Choroid plexus epithelial cell (primary cell): ENCODE measurements at regions not wholly inside any gene's neighbourhood (a gene's known extent, or its start where the extent isn't known, plus 50 kb on each side); places are given as distances from the start of the nearest gene placed in this dataset.

Experiments used
- DNase-seq: peaks from one replicate; pipeline ENCODE4 v3.0.0-alpha.2; 2010; ENCODE audit warnings: low read depth
- H3K4me3 ChIP-seq: 2 replicates; pipeline ENCODE4 v1.5.1; 2011; ENCODE audit warnings: low read depth, mild to moderate bottlenecking, control low read depth, low read length, moderate library complexity
- CTCF ChIP-seq: conservative IDR thresholded peaks from 2 replicates; pipeline ENCODE4 v1.5.1; 2011; ENCODE audit warnings: low read depth, mild to moderate bottlenecking, control low read depth, inconsistent platforms, low read length, moderate library complexity

- no peak overlapping the region for H3K4me3 ChIP-seq
- no peak for TF ChIP-seq CTCF
- peak; percentile 43 for DNase-seq
Measured at GRCh38 chr5:5629607-5629978, 207.1 kb downstream of the ICE1 start.

GRCh38 chr5:5628866-5629606 lies 206.6 kb downstream of the ICE1 start:
- no peak for DNase-seq
- no peak for TF ChIP-seq CTCF
- no peak overlapping the region for H3K4me3 ChIP-seq

GRCh38 chr5:5626412-5626811 lies 203.9 kb downstream of the ICE1 start:
- no peak for TF ChIP-seq CTCF
- DNase-seq, result no peak
- no peak overlapping the region for H3K4me3 ChIP-seq

- no peak overlapping the region for H3K4me3 ChIP-seq
- no peak for DNase-seq
- TF ChIP-seq CTCF, result no peak
Measured at GRCh38 chr5:5625491-5625890, 203.0 kb downstream of the ICE1 start.

- DNase-seq, result no peak
- no peak overlapping the region for H3K4me3 ChIP-seq
- TF ChIP-seq CTCF, result no peak
Measured at GRCh38 chr5:5623397-5623796, 200.9 kb downstream of the ICE1 start.

GRCh38 chr5:5622806-5623205 lies 200.3 kb downstream of the ICE1 start:
- DNase-seq, result no peak
- TF ChIP-seq CTCF, result no peak
- no peak overlapping the region for H3K4me3 ChIP-seq

GRCh38 chr5:5619546-5619945 lies 197.1 kb downstream of the ICE1 start:
- no peak overlapping the region for H3K4me3 ChIP-seq
- no peak for DNase-seq
- TF ChIP-seq CTCF, result no peak
